Prostate gland (tissue), 2 donors: ENCODE measurements at regions not wholly inside any gene's neighbourhood (a gene's known extent, or its start where the extent isn't known, plus 50 kb on each side); places are given as distances from the start of the nearest gene placed in this dataset.

Experiments
- POLR2A ChIP-seq: fragments of 450-650 bp; IDR thresholded peaks from one replicate; pipeline ENCODE4 v1.6.1; 2016; ENCODE audit warnings: antibody characterized with exemption, mild to moderate bottlenecking
- TF ChIP-seq, protein P1 (sequence below), 4 experiments: fragments of 200-600 bp in 2 of 4; fragments of 450-650 bp in 2 of 4; sonication (generic) in 2 of 4; IDR thresholded peaks; 1 replicate in 3 of 4; 2 replicates in 1 of 4; pipeline ENCODE4 v1.5.1; 2016 to 2019; ENCODE audit warnings: antibody characterized with exemption in 4 of 4, mild to moderate bottlenecking in 2 of 4, moderate library complexity in 2 of 4

DNA sequence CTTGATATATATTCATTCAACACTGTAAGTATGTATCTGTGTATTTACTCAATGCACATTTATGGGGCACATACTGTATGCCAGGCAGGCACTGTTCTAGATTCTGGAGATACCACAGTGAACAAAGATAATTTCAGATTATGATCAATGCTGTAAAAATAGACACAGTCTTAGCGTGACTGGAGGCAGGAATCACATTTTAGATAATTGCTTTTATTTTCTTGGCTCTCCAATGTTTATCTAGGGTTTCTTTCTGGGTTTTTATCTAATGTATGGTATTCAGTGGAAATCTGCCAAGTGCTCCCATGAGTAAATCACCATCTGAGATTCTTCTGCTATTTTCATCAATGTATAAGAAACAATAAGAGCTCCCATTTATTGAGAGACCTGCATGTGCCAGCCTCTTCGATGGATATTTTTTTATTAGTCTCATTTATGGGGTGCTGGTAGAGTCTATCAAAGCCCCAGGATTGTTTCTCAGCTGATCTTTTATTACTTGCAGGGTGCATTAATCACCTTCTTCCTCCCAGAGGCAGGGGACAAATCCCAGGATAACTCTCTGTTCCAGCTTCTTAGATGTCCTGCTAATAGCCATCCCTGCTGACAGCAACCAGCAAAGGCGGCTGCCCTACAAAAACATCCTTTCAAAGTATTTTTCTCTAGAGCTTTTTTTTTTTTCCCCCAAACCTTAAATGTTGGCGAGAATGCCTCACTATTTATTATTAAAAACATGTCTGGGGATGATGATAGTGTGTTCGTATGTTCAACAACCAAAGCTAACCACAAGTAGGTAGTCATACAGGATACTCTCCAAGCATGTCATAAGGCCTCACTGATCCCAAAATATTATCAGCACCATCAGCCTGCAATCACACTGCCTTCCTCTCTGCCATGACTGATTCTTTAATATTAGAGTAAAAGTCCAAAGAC is 331.0 kb upstream of the RASGRP1 start:
- TF ChIP-seq, protein P1, sequence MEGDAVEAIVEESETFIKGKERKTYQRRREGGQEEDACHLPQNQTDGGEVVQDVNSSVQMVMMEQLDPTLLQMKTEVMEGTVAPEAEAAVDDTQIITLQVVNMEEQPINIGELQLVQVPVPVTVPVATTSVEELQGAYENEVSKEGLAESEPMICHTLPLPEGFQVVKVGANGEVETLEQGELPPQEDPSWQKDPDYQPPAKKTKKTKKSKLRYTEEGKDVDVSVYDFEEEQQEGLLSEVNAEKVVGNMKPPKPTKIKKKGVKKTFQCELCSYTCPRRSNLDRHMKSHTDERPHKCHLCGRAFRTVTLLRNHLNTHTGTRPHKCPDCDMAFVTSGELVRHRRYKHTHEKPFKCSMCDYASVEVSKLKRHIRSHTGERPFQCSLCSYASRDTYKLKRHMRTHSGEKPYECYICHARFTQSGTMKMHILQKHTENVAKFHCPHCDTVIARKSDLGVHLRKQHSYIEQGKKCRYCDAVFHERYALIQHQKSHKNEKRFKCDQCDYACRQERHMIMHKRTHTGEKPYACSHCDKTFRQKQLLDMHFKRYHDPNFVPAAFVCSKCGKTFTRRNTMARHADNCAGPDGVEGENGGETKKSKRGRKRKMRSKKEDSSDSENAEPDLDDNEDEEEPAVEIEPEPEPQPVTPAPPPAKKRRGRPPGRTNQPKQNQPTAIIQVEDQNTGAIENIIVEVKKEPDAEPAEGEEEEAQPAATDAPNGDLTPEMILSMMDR (IDR thresholded peaks at IDR 0.05), result no peak
- no peak for TF ChIP-seq POLR2A
